ENCODE measurements at regions not wholly inside any gene's neighbourhood (a gene's known extent, or its start where the extent isn't known, plus 50 kb on each side); places are given as distances from the start of the nearest gene placed in this dataset.
A peak's percentile ranks its signal among the peaks of the same experiment; 100 is the strongest.

- no peak for DNase-seq (ENCODE audit: low read depth, low spot score)
These were observed 72.8 kb upstream of the DTNA start for GRCh38 chr18:34637094-34637801.

GRCh38 chr18:34639687-34640086, 70.4 kb upstream of the DTNA start:
- no peak for DNase-seq (ENCODE audit: low read depth, low spot score)

GRCh38 chr18:34640276-34640675, 69.8 kb upstream of the DTNA start:
- no peak for DNase-seq (ENCODE audit: low read depth, low spot score)

GRCh38 chr18:34643989-34644388, 66.1 kb upstream of the DTNA start:
- DNase-seq (ENCODE audit: low read depth, low spot score): no peak

GRCh38 chr18:34647251-34647650, 62.8 kb upstream of the DTNA start:
- no peak for DNase-seq (ENCODE audit: low read depth, low spot score)

- DNase-seq (ENCODE audit: low read depth, low spot score): no peak
These were observed 61.7 kb upstream of the DTNA start for GRCh38 chr18:34648269-34648985.

- no peak for DNase-seq (ENCODE audit: low read depth, low spot score)
These were observed 61.0 kb upstream of the DTNA start for GRCh38 chr18:34649080-34649479.

- DNase-seq (ENCODE audit: low read depth, low spot score): no peak
These were observed 60.0 kb upstream of the DTNA start for GRCh38 chr18:34650121-34650545.

GRCh38 chr18:34651586-34652369, 58.3 kb upstream of the DTNA start:
- no peak for DNase-seq (ENCODE audit: low read depth, low spot score)

GRCh38 chr18:34655131-34655530, 55.0 kb upstream of the DTNA start:
- no peak for DNase-seq (ENCODE audit: low read depth, low spot score)

- no peak for DNase-seq (ENCODE audit: low read depth, low spot score)
These were observed 52.1 kb upstream of the DTNA start for GRCh38 chr18:34657860-34658500.

- peak; percentile 87 for DNase-seq (ENCODE audit: low read depth, low spot score)
These were observed 50.2 kb upstream of the DTNA start for GRCh38 chr18:34659579-34660517.

Measured in smooth muscle cell of the brain vasculature (primary cell).